ENCODE measurements at regions not wholly inside any gene's neighbourhood (a gene's known extent, or its start where the extent isn't known, plus 50 kb on each side); places are given as distances from the start of the nearest gene placed in this dataset.

GRCh38 chr2:223537651-223538601 is 64.2 kb downstream of the SCG2 start:
- TF ChIP-seq, protein P1, sequence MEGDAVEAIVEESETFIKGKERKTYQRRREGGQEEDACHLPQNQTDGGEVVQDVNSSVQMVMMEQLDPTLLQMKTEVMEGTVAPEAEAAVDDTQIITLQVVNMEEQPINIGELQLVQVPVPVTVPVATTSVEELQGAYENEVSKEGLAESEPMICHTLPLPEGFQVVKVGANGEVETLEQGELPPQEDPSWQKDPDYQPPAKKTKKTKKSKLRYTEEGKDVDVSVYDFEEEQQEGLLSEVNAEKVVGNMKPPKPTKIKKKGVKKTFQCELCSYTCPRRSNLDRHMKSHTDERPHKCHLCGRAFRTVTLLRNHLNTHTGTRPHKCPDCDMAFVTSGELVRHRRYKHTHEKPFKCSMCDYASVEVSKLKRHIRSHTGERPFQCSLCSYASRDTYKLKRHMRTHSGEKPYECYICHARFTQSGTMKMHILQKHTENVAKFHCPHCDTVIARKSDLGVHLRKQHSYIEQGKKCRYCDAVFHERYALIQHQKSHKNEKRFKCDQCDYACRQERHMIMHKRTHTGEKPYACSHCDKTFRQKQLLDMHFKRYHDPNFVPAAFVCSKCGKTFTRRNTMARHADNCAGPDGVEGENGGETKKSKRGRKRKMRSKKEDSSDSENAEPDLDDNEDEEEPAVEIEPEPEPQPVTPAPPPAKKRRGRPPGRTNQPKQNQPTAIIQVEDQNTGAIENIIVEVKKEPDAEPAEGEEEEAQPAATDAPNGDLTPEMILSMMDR (IDR thresholded peaks at IDR 0.05 in 4 of 5, conservative IDR thresholded peaks at IDR 0.05 in 1 of 5), result no peak
- no peak for TF ChIP-seq POLR2A (IDR thresholded peaks at IDR 0.05)
- ATAC-seq, result peak in 1 of 2 donors; percentile 30
- H3K27ac ChIP-seq, result no peak overlapping the region
- H3K27me3 ChIP-seq, result no peaks in the 10 kb centered on the region
- no peaks in the 10 kb centered on the region for H3K36me3 ChIP-seq
- intact Hi-C loops (cut with DNase I; ENCODE audit: low total_unique reads), result no loop called here
- H3K4me1 ChIP-seq, result peaks cover 12 to 17% of the 10 kb centered on the region in 2 donors
- H3K4me3 ChIP-seq, result no peak overlapping the region
- in situ Hi-C loops (cut with MboI; ENCODE audit: low sequenced_read_pairs in 4 of 4), result no loop called here
- no peak for DNase-seq
- no peaks in the 10 kb centered on the region for H3K9me3 ChIP-seq

DNA sequence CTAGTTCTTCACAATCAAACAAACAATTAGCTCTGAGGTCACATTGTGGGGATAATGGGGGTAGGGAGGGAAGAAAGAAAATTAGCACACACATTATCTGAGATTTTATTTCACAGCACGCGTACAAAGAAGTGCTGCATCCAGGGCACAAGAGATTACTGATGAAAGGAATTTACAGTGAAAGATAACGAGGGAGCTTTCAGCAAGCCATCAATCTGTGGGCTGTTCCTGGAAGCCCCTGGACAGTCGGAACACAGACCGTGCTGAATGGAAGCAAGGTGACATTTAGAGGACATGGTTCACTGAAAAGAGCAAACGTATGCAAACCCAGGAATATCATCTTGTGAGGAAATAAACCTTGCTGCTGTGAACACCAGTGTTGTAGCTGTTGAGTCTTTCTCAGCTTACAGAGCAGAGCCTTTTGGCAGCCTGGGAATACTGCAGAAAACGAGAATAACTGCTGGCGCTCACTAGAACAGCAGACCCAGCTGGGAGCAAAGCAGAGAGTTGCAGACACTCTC is 63.2 kb downstream of the SCG2 start:
- H3K9me3 ChIP-seq, result no peaks in the 10 kb centered on the region
- H3K36me3 ChIP-seq, result no peaks in the 10 kb centered on the region
- H3K27me3 ChIP-seq, result no peaks in the 10 kb centered on the region
- TF ChIP-seq POLR2A (IDR thresholded peaks at IDR 0.05), result no peak
- TF ChIP-seq, protein P1 (IDR thresholded peaks at IDR 0.05 in 4 of 5, conservative IDR thresholded peaks at IDR 0.05 in 1 of 5), result no peak
- no peak overlapping the region for H3K4me3 ChIP-seq
- DNase-seq (no peak), ATAC-seq (peak in 1 of 2 donors; percentile 39)
- peaks cover 12 to 17% of the 10 kb centered on the region in 2 donors for H3K4me1 ChIP-seq
- intact Hi-C loops (cut with DNase I; ENCODE audit: low total_unique reads) (no loop called here), in situ Hi-C loops (cut with MboI; ENCODE audit: low sequenced_read_pairs in 4 of 4) (no loop called here)
- no peak overlapping the region for H3K27ac ChIP-seq

- no peak for DNase-seq
- Histone ChIP-seq H3K27ac (no peak overlapping the region), H3K4me3 (no peak overlapping the region), H3K27me3 (no peaks in the 10 kb centered on the region), H3K9me3 (no peaks in the 10 kb centered on the region), H3K36me3 (no peaks in the 10 kb centered on the region), H3K4me1 (peaks cover 12 to 17% of the 10 kb centered on the region in 2 donors)
- in situ Hi-C loops (cut with MboI; ENCODE audit: low sequenced_read_pairs in 4 of 4), result no loop called here
- intact Hi-C loops (cut with DNase I; ENCODE audit: low total_unique reads), result no loop called here
- TF ChIP-seq, protein P1 (IDR thresholded peaks at IDR 0.05 in 4 of 5, conservative IDR thresholded peaks at IDR 0.05 in 1 of 5), result no peak
- TF ChIP-seq POLR2A (IDR thresholded peaks at IDR 0.05), result no peak
- no peak for ATAC-seq
These were observed 60.6 kb downstream of the SCG2 start for GRCh38 chr2:223541546-223541945.

GRCh38 chr2:223542501-223542900 is 59.7 kb downstream of the SCG2 start:
- Histone ChIP-seq H3K27ac (no peak overlapping the region), H3K27me3 (no peaks in the 10 kb centered on the region), H3K36me3 (no peaks in the 10 kb centered on the region), H3K4me1 (peaks cover 12 to 17% of the 10 kb centered on the region in 2 donors), H3K9me3 (no peaks in the 10 kb centered on the region), H3K4me3 (no peak overlapping the region)
- DNase-seq (no peak), ATAC-seq (no peak)
- TF ChIP-seq POLR2A (IDR thresholded peaks at IDR 0.05), result no peak
- TF ChIP-seq, protein P1 (IDR thresholded peaks at IDR 0.05 in 4 of 5, conservative IDR thresholded peaks at IDR 0.05 in 1 of 5), result no peak
- in situ Hi-C loops (cut with MboI; ENCODE audit: low sequenced_read_pairs in 4 of 4), result no loop called here
- intact Hi-C loops (cut with DNase I; ENCODE audit: low total_unique reads), result no loop called here

Data from gastrocnemius medialis (tissue), 4 donors.